ENCODE measurements at regions not wholly inside any gene's neighbourhood (a gene's known extent, or its start where the extent isn't known, plus 50 kb on each side); places are given as distances from the start of the nearest gene placed in this dataset.

- no peaks in the 10 kb centered on the region for H3K9me3 ChIP-seq (ENCODE audit: insufficient read depth in 2 of 2, low read depth in 1 of 2, low read length in 1 of 2)
- TF ChIP-seq BACH1 (IDR thresholded peaks at IDR 0.05; ENCODE audit: low read length) (no peak), EP300 (IDR thresholded peaks at IDR 0.05; ENCODE audit: borderline replicate concordance in 1 of 2, low read depth in 2 of 2, low read length in 2 of 2) (no peak), SIX5 (IDR thresholded peaks at IDR 0.05; ENCODE audit: low read depth, low read length) (no peak), CHD1 (IDR thresholded peaks at IDR 0.05; ENCODE audit: low read depth, low read length) (no peak), BCL11A (IDR thresholded peaks at IDR 0.05; ENCODE audit: low read depth in 2 of 2, low read length in 2 of 2) (no peak), POLR2AphosphoS5 (IDR thresholded peaks at IDR 0.05; ENCODE audit: low read depth, low read length) (no peak), HDAC6 (IDR thresholded peaks at IDR 0.05; ENCODE audit: low read depth, low read length) (no peak), RNF2 (IDR thresholded peaks at IDR 0.05; ENCODE audit: borderline replicate concordance, low read depth, low read length, missing control alignments, poor library complexity, severe bottlenecking) (no peak), GTF2F1 (IDR thresholded peaks at IDR 0.05; ENCODE audit: borderline replicate concordance, low read depth, low read length) (no peak), KDM4A (IDR thresholded peaks at IDR 0.05; ENCODE audit: low read depth, low read length, severe bottlenecking) (no peak), HDAC2 (IDR thresholded peaks at IDR 0.05; ENCODE audit: borderline replicate concordance in 1 of 2, low read depth in 2 of 2, low read length in 2 of 2) (no peak), TAF7 (optimal IDR thresholded peaks at IDR 0.05; ENCODE audit: borderline replicate concordance, low read depth, low read length) (no peak), NRF1 (IDR thresholded peaks at IDR 0.05; ENCODE audit: low read depth, low read length) (no peak)
- TF ChIP-seq, protein P1, sequence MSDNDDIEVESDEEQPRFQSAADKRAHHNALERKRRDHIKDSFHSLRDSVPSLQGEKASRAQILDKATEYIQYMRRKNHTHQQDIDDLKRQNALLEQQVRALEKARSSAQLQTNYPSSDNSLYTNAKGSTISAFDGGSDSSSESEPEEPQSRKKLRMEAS (IDR thresholded peaks at IDR 0.05), result no peak
Measured at GRCh38 chr20:57897891-57898290, 188.1 kb upstream of the PMEPA1 start.

More at GRCh38 chr20:57897891-57898290, 188.1 kb upstream of the PMEPA1 start:
- H2AFZ ChIP-seq (ENCODE audit: low read length), result no peak overlapping the region
- H3K79me1 ChIP-seq (ENCODE audit: low read depth, low read length), result no peaks in the 10 kb centered on the region
- no peaks in the 10 kb centered on the region for H4K20me1 ChIP-seq (replicated peaks in 1 of 2; ENCODE audit: control insufficient read depth in 1 of 2, insufficient read depth in 2 of 2, low read length in 2 of 2)
- H3K27ac ChIP-seq (ENCODE audit: low read depth, low read length), result no peak overlapping the region
- no peak for DNase-seq (ENCODE audit: low read depth in 1 of 2, low spot score in 2 of 2)
- no peak overlapping the region for H4K5ac ChIP-seq (ENCODE audit: insufficient read length, low read depth, low read length)
- H3K23ac ChIP-seq (ENCODE audit: insufficient read length), result no peak overlapping the region
- 89% methylated on average over 4 of the region's 4 CpGs; no CpG with 5 or more reads in 1 of the 2 experiments for WGBS, 2 experiments (ENCODE audit: extremely low coverage in 1 of 2, insufficient coverage in 1 of 2, insufficient read length in 1 of 2, insufficient replicate concordance in 2 of 2, low coverage in 1 of 2, low lambda C conversion rate in 2 of 2, missing lambda C conversion rate in 1 of 2)
- no peak overlapping the region for H2BK15ac ChIP-seq (ENCODE audit: low read length)
- ChIA-PET POLR2A (ENCODE audit: partially characterized antibody) (no interaction called here), CTCF (ENCODE audit: partially characterized antibody) (interaction anchor here (0.6 to 1.5 kb wide), 6 partner anchors 18 to 283 kb away, joined by 3 to 5 read pairs (median 3); no protein-coding TSS in a partner anchor)
- no peak overlapping the region for H4K91ac ChIP-seq (replicated peaks; ENCODE audit: insufficient read length, low read length)
- FAIRE-seq, result no peak
- H2BK120ac ChIP-seq (replicated peaks; ENCODE audit: low read depth, low read length), result no peak overlapping the region
- H2BK12ac ChIP-seq (ENCODE audit: low read depth, low read length), result no peak overlapping the region
- no peaks in the 10 kb centered on the region; a peak in 1 of 7 replicates for H3K27me3 ChIP-seq (replicated peaks in 1 of 4; ENCODE audit: control insufficient read depth in 3 of 4, extremely low read depth in 1 of 4, insufficient read depth in 3 of 4, low read length in 3 of 4)
- no peak overlapping the region for H3K18ac ChIP-seq (ENCODE audit: extremely low read depth, low read length)
- no peak overlapping the region for H3K9ac ChIP-seq (replicated peaks in 1 of 4; ENCODE audit: extremely low read depth in 1 of 4, low read depth in 3 of 4, low read length in 3 of 4)
- H3K79me2 ChIP-seq (ENCODE audit: control insufficient read depth in 1 of 2, insufficient read depth in 2 of 2, low read length in 2 of 2), result no peaks in the 10 kb centered on the region
- H3K23me2 ChIP-seq (ENCODE audit: low read depth, low read length), result no peaks in the 10 kb centered on the region
- no peak overlapping the region for H2BK5ac ChIP-seq (ENCODE audit: low read depth, low read length)
- no peaks in the 10 kb centered on the region for H3K36me3 ChIP-seq (ENCODE audit: control insufficient read depth in 2 of 4, insufficient read depth in 4 of 4, low read length in 3 of 4)
- no peak overlapping the region for H4K8ac ChIP-seq (ENCODE audit: extremely low read depth, insufficient read depth, low read length)
- H3K4me2 ChIP-seq (ENCODE audit: insufficient read depth in 1 of 2, low read depth in 2 of 2, low read length in 2 of 2), result no peak overlapping the region
- H3K4ac ChIP-seq (replicated peaks; ENCODE audit: insufficient read length, low read depth, low read length), result no peak overlapping the region
- no peak overlapping the region for H3K14ac ChIP-seq (ENCODE audit: insufficient read length)
- no peak overlapping the region for H3K56ac ChIP-seq (replicated peaks; ENCODE audit: insufficient read length, low read depth, low read length)
- no peak overlapping the region for H3K4me3 ChIP-seq (ENCODE audit: extremely low read depth in 1 of 4, insufficient read depth in 2 of 4, low read depth in 3 of 4, low read length in 4 of 4)
- H2BK20ac ChIP-seq (ENCODE audit: low read length), result no peak overlapping the region
- no peak overlapping the region for H2AK5ac ChIP-seq (ENCODE audit: low read depth, low read length)
- H3K4me1 ChIP-seq (replicated peaks in 1 of 4; ENCODE audit: control insufficient read depth in 3 of 4, insufficient read depth in 4 of 4, low read length in 3 of 4), result peaks cover 0 to 3% (median 1%) of the 10 kb centered on the region in 4 experiments; a peak in 2 of 7 replicates

All from H1 (cell line).